HCT116 (cell line): ENCODE measurements at regions not wholly inside any gene's neighbourhood (a gene's known extent, or its start where the extent isn't known, plus 50 kb on each side); places are given as distances from the start of the nearest gene placed in this dataset.

Experiments
- ATAC-seq: fragments of 200-7000 bp; cut with Tn5 transposase; 2 replicates; pipeline ENCODE4 v1.9.1; 2020; ENCODE audit warnings: mild to moderate bottlenecking, moderate library complexity
- BruUV-seq: library from RNA; stranded (reverse); fragments of 400-500 nt; replicated peaks from 2 replicates; lab custom pipeline; 2021; lab: Mats Ljungman, UMichigan
- CTCF ChIA-PET: fragments of 300-600 bp; sonication (Branson Sonifier 250); formaldehyde crosslinking; loops from one replicate; lab custom pipeline; 2021; ENCODE audit warnings: antibody characterized with exemption; lab: Charles Lee
- POLR2A ChIA-PET: fragments of 300-600, 350-600 bp; sonication (Branson Sonifier 250); formaldehyde crosslinking; loops from one replicate; lab custom pipeline; 2021; ENCODE audit warnings: antibody characterized with exemption; lab: Charles Lee
- RAD21 ChIA-PET, 2 experiments: fragments of 300-600 bp; sonication (Branson Sonifier 250); formaldehyde crosslinking; loops; one replicate each; lab custom pipeline; 2023; ENCODE audit warnings: low total read pairs in 2 of 2; ENCODE audit not compliant: uncharacterized antibody in 2 of 2, unreplicated experiment in 2 of 2, low non-redundant PET in 1 of 2; lab: Charles Lee
- DNase-seq: peaks from one replicate; pipeline ENCODE4 v3.0.0-alpha.2; 2010; ENCODE audit warnings: low read depth, low spot score
- H2AFZ ChIP-seq: fragments of 200-600 bp; shearing (Covaris generic), sonication (generic); 2 replicates; pipeline ENCODE4 v1.6.1; 2017; ENCODE audit warnings: low read depth, mixed run types, mixed read lengths, antibody characterized with exemption, low read length; ENCODE audit not compliant: poor library complexity, severe bottlenecking
- H3K27ac ChIP-seq: 2 replicates; pipeline ENCODE4 v1.5.1; 2012; ENCODE audit warnings: low read depth, low read length
- H3K27me3 ChIP-seq: fragments of 200-600 bp; sonication (generic); 2 replicates; pipeline ENCODE4 v1.6.1; 2016; ENCODE audit warnings: mixed run types, low read length, mixed read lengths; ENCODE audit not compliant: insufficient read depth
- H3K36me3 ChIP-seq, 2 experiments: fragments of 200-500 bp in 1 of 2; fragments of 200-600 bp in 1 of 2; sonication (Bioruptor generic) in 1 of 2; sonication (generic) in 1 of 2; 2 replicates each; pipeline versions ENCODE4 v1.5.1 to v1.6.1; 2014 to 2016; ENCODE audit warnings: low read length in 2 of 2, inconsistent platforms in 1 of 2, mixed read lengths in 1 of 2, mixed run types in 1 of 2; ENCODE audit not compliant: insufficient read depth in 2 of 2, control insufficient read depth in 1 of 2
- H3K4me1 ChIP-seq, 2 experiments: fragments of 200-600 bp in 1 of 2; sonication (generic) in 1 of 2; 2 replicates each; pipeline versions ENCODE4 v1.5.1 to v1.6.1; 2012 to 2017; ENCODE audit warnings: low read length in 2 of 2, inconsistent platforms in 1 of 2, mild to moderate bottlenecking in 1 of 2, mixed read lengths in 1 of 2, mixed run types in 1 of 2, moderate library complexity in 1 of 2; ENCODE audit not compliant: insufficient read depth in 2 of 2, control insufficient read depth in 1 of 2
- H3K4me2 ChIP-seq: fragments of 200-600 bp; sonication (generic); 2 replicates; pipeline ENCODE4 v1.6.1; 2017; ENCODE audit warnings: mixed run types, low read length, mixed read lengths
- H3K4me3 ChIP-seq, 2 experiments: fragments of 200-600 bp in 1 of 2; sonication (generic) in 1 of 2; replicated peaks in 1 of 2; 2 replicates each; pipeline ENCODE4 v1.5.1; 2011 to 2016; ENCODE audit warnings: low read length in 2 of 2, control low read depth in 1 of 2, low read depth in 1 of 2, mild to moderate bottlenecking in 1 of 2, mixed read lengths in 1 of 2, mixed run types in 1 of 2
- H3K79me2 ChIP-seq: fragments of 200-600 bp; sonication (generic); 2 replicates; pipeline ENCODE4 v1.6.1; 2017; ENCODE audit warnings: mild to moderate bottlenecking, mixed run types, low read length, moderate library complexity, mixed read lengths; ENCODE audit not compliant: insufficient read depth
- H3K9ac ChIP-seq: fragments of 200-600 bp; sonication (generic); 2 replicates; pipeline ENCODE4 v1.6.1; 2016; ENCODE audit warnings: low read length, mixed read lengths
- H3K9me2 ChIP-seq: fragments of 200-600 bp; sonication (generic), shearing (Covaris generic); 2 replicates; pipeline ENCODE4 v1.6.1; 2017; ENCODE audit warnings: mixed run types, mild to moderate bottlenecking, moderate library complexity; ENCODE audit not compliant: insufficient read depth
- H3K9me3 ChIP-seq, 2 experiments: fragments of 200-500 bp in 1 of 2; fragments of 200-600 bp in 1 of 2; sonication (Bioruptor generic) in 1 of 2; sonication (generic) in 1 of 2; 2 replicates each; pipeline ENCODE4 v1.6.1; 2014 to 2017; ENCODE audit warnings: low read length in 2 of 2, mixed read lengths in 2 of 2, inconsistent platforms in 1 of 2, low read depth in 1 of 2, mild to moderate bottlenecking in 1 of 2, mixed run types in 1 of 2, moderate library complexity in 1 of 2; ENCODE audit not compliant: control insufficient read depth in 1 of 2, insufficient read depth in 1 of 2
- H4K20me1 ChIP-seq: fragments of 200-600 bp; sonication (generic), shearing (Covaris generic); 2 replicates; pipeline ENCODE4 v1.6.1; 2017; ENCODE audit warnings: mixed run types, mild to moderate bottlenecking, moderate library complexity; ENCODE audit not compliant: insufficient read depth
- ATF3 ChIP-seq: IDR thresholded peaks from 2 replicates; pipeline ENCODE4 v1.6.1; 2012
- CEBPB ChIP-seq: IDR thresholded peaks from 2 replicates; pipeline ENCODE4 v1.6.1; 2012; ENCODE audit warnings: low read depth
- CTCF ChIP-seq, 3 experiments: fragments of 200-600 bp in 1 of 3; sonication (generic) in 1 of 3; IDR thresholded peaks in 2 of 3; conservative IDR thresholded peaks in 1 of 3; 2 replicates each; pipeline ENCODE4 v1.5.1; 2012 to 2017; ENCODE audit warnings: low read depth in 2 of 3, low read length in 2 of 3, antibody characterized with exemption in 1 of 3, borderline replicate concordance in 1 of 3, control low read depth in 1 of 3, mild to moderate bottlenecking in 1 of 3, mixed read lengths in 1 of 3, mixed run types in 1 of 3, moderate library complexity in 1 of 3; ENCODE audit not compliant: insufficient read depth in 1 of 3
- EGR1 ChIP-seq: IDR thresholded peaks from 2 replicates; pipeline ENCODE4 v1.6.1; 2012; ENCODE audit warnings: low read depth
- ELF1 ChIP-seq: IDR thresholded peaks from 2 replicates; pipeline ENCODE4 v1.6.1; 2012; ENCODE audit warnings: low read depth, borderline replicate concordance
- EZH2 ChIP-seq: fragments of 200-600 bp; sonication (generic); IDR thresholded peaks from 2 replicates; pipeline ENCODE4 v1.6.1; 2017; ENCODE audit warnings: antibody characterized with exemption, mixed run types
- MAX ChIP-seq: IDR thresholded peaks from 2 replicates; pipeline ENCODE4 v1.6.1; 2012
- POLR2A ChIP-seq: IDR thresholded peaks from 2 replicates; pipeline ENCODE4 v1.7.0; 2011; ENCODE audit warnings: borderline replicate concordance; ENCODE audit not compliant: insufficient read depth, insufficient read length; ENCODE audit errors: extremely low read depth
- POLR2AphosphoS5 ChIP-seq: IDR thresholded peaks from 2 replicates; pipeline ENCODE4 v1.6.1; 2011; ENCODE audit warnings: mild to moderate bottlenecking, low read depth, low read length, moderate library complexity
- RAD21 ChIP-seq: IDR thresholded peaks from 2 replicates; pipeline ENCODE4 v1.6.1; 2012; ENCODE audit warnings: low read depth, mild to moderate bottlenecking
- REST ChIP-seq: IDR thresholded peaks from 2 replicates; pipeline ENCODE4 v1.6.1; 2012; ENCODE audit warnings: low read depth
- SIN3A ChIP-seq: IDR thresholded peaks from 2 replicates; pipeline ENCODE4 v1.6.1; 2012; ENCODE audit warnings: low read depth
- SP1 ChIP-seq: IDR thresholded peaks from 2 replicates; pipeline ENCODE4 v1.6.1; 2012; ENCODE audit warnings: low read depth
- SRF ChIP-seq: IDR thresholded peaks from 2 replicates; pipeline ENCODE4 v1.6.1; 2012; ENCODE audit warnings: low read depth
- YY1 ChIP-seq: IDR thresholded peaks from 2 replicates; pipeline ENCODE4 v1.6.1; 2011; ENCODE audit warnings: low read length, low read depth, moderate library complexity, mild to moderate bottlenecking; ENCODE audit not compliant: insufficient replicate concordance; ENCODE audit errors: extremely low read depth
- ZBTB33 ChIP-seq: IDR thresholded peaks from 2 replicates; pipeline ENCODE4 v1.6.1; 2011; ENCODE audit warnings: mild to moderate bottlenecking, low read length, moderate library complexity; ENCODE audit not compliant: insufficient replicate concordance; ENCODE audit errors: extremely low read depth
- ZFX ChIP-seq: fragments of 450-650 bp; IDR thresholded peaks from 2 replicates; pipeline ENCODE4 v1.6.1; 2017
- ZNF274 ChIP-seq: fragments of 200-500 bp; sonication (Bioruptor generic); IDR thresholded peaks from 2 replicates; pipeline ENCODE4 v1.6.1; 2014; ENCODE audit warnings: mild to moderate bottlenecking, low read depth, low read length, inconsistent platforms
- intact Hi-C: fragments of 100-400 bp; cut with micrococcal nuclease; formaldehyde crosslinking; loops from 2 replicates; pipeline ENCODE4 v1.10.0; 2022

- H2AFZ ChIP-seq, result no peak overlapping the region
- intact Hi-C loops, result no loop called here
- DNase-seq (no peak), ATAC-seq (no peak)
- no peaks in the 10 kb centered on the region for H3K4me1 ChIP-seq
- no TSS peak for BruUV-seq
- RAD21 ChIA-PET, result no interaction called here
- no peaks in the 10 kb centered on the region for H3K9me3 ChIP-seq
- H3K27me3 ChIP-seq, result no peaks in the 10 kb centered on the region
- CTCF ChIA-PET, result no interaction called here
- H3K4me2 ChIP-seq, result no peak overlapping the region
- H3K9ac ChIP-seq, result no peak overlapping the region
- H3K4me3 ChIP-seq, result no peak overlapping the region
- POLR2A ChIA-PET, result no interaction called here
- no peaks in the 10 kb centered on the region for H3K36me3 ChIP-seq
- H4K20me1 ChIP-seq, result no peaks in the 10 kb centered on the region
- H3K9me2 ChIP-seq, result no peaks in the 10 kb centered on the region
- H3K79me2 ChIP-seq, result no peaks in the 10 kb centered on the region
- TF ChIP-seq EGR1 (no peak), REST (no peak), CTCF (IDR thresholded peaks at IDR 0.05 in 2 of 3, conservative IDR thresholded peaks at IDR 0.05 in 1 of 3; ENCODE audit: borderline replicate concordance in 1 of 3, insufficient read depth in 1 of 3, low read depth in 2 of 3, low read length in 2 of 3) (no peak), POLR2AphosphoS5 (no peak), SP1 (no peak), ZFX (no peak), ATF3 (no peak), RAD21 (no peak), POLR2A (no peak), CEBPB (no peak), EZH2 (no peak), YY1 (no peak), SRF (no peak), ELF1 (no peak), SIN3A (no peak), ZNF274 (no peak), MAX (no peak), ZBTB33 (no peak)
- no peak overlapping the region for H3K27ac ChIP-seq
These were observed 162.4 kb upstream of the IL15 start for GRCh38 chr4:141473952-141474351.
